Kidney epithelial cell (primary cell): ENCODE measurements at regions not wholly inside any gene's neighbourhood (a gene's known extent, or its start where the extent isn't known, plus 50 kb on each side); places are given as distances from the start of the nearest gene placed in this dataset.
A peak's percentile ranks its signal among the peaks of the same experiment; 100 is the strongest.

ENCODE experiments used
- DNase-seq: peaks from one replicate; pipeline ENCODE4 v3.0.0-alpha.2; 2010; ENCODE audit warnings: low read depth
- H3K27me3 ChIP-seq: 2 replicates; pipeline ENCODE4 v1.6.0; 2011; ENCODE audit warnings: low read length; ENCODE audit not compliant: control insufficient read depth, insufficient read depth
- H3K36me3 ChIP-seq: 2 replicates; pipeline ENCODE4 v1.5.1; 2011; ENCODE audit warnings: low read length; ENCODE audit not compliant: control insufficient read depth, insufficient read depth
- H3K4me3 ChIP-seq: 2 replicates; pipeline ENCODE4 v1.5.1; 2011; ENCODE audit warnings: low read depth, mild to moderate bottlenecking, control low read depth, low read length
- CTCF ChIP-seq: IDR thresholded peaks from 2 replicates; pipeline ENCODE4 v1.5.1; 2011; ENCODE audit warnings: mild to moderate bottlenecking, moderate library complexity, low read length, control low read depth, inconsistent platforms; ENCODE audit not compliant: insufficient read depth, poor library complexity, severe bottlenecking

GRCh38 chr20:6499566-6499965, 267.9 kb upstream of the BMP2 start:
- no peaks in the 10 kb centered on the region for H3K27me3 ChIP-seq
- no peak for DNase-seq
- no peak for TF ChIP-seq CTCF
- no peaks in the 10 kb centered on the region for H3K36me3 ChIP-seq
- no peak overlapping the region for H3K4me3 ChIP-seq

- TF ChIP-seq CTCF, result no peak
- no peak for DNase-seq
- H3K4me3 ChIP-seq, result no peak overlapping the region
- H3K36me3 ChIP-seq, result no peaks in the 10 kb centered on the region
- no peaks in the 10 kb centered on the region for H3K27me3 ChIP-seq
These were observed 270.6 kb upstream of the BMP2 start for GRCh38 chr20:6496874-6497273.

GRCh38 chr20:6495907-6496306, 271.6 kb upstream of the BMP2 start:
- no peak for DNase-seq
- Histone ChIP-seq H3K36me3 (no peaks in the 10 kb centered on the region), H3K4me3 (no peak overlapping the region), H3K27me3 (no peaks in the 10 kb centered on the region)
- no peak for TF ChIP-seq CTCF

DNA sequence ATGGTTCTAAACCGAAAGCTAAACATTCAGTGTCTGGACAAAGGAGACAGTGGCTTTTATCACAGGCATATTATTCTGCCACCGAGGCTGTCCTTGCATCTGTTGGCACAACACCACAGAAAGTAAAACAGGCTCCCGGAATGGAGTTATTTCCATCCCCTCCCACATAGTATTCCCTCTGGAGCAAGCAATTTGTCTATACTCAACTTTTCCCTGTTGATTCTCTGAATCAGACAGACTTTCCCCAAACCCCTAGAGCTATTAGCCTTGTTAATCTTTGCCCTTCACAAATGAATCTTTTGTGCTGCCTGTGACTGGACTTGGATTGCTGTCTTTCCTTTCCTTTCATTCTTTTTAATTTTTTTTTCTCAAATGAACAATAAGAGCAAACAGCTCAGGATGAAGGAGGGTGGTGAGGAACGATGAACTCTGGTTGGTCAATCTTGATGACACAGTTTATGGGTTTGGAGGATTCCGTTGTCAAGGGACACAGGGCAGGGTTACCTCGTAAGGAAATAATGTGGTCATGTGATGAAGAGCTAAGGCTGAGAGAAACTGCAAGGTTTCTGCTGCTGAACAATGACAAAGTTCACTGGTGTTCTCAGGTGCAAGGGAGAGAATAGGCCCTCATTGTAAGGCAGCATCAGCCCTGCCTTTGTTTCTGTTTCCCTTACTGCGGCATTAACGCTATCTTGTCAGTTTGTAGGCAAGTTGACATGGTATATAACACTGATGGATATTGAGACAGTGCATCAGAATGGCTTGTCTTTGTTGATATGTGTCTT, 275.0 kb upstream of the BMP2 start:
- TF ChIP-seq CTCF, result no peak
- no peaks in the 10 kb centered on the region for H3K27me3 ChIP-seq
- no peaks in the 10 kb centered on the region for H3K36me3 ChIP-seq
- H3K4me3 ChIP-seq, result no peak overlapping the region
- peak; percentile 41 for DNase-seq

GRCh38 chr20:6490849-6491248, 276.6 kb upstream of the BMP2 start:
- no peaks in the 10 kb centered on the region for H3K27me3 ChIP-seq
- DNase-seq, result no peak
- no peak for TF ChIP-seq CTCF
- no peak overlapping the region for H3K4me3 ChIP-seq
- H3K36me3 ChIP-seq, result no peaks in the 10 kb centered on the region
